ENCODE measurements at regions not wholly inside any gene's neighbourhood (a gene's known extent, or its start where the extent isn't known, plus 50 kb on each side); places are given as distances from the start of the nearest gene placed in this dataset.
A peak's percentile ranks its signal among the peaks of the same experiment; 100 is the strongest.

GRCh38 chr6:169079650-169080049 is 174.0 kb downstream of the THBS2 start:
- no peak for DNase-seq

GRCh38 chr6:169078399-169079145 is 175.1 kb downstream of the THBS2 start:
- DNase-seq: no peak

- DNase-seq: no peak
Measured at GRCh38 chr6:169075915-169076654, 177.6 kb downstream of the THBS2 start.

GRCh38 chr6:169075211-169075914 is 178.3 kb downstream of the THBS2 start:
- DNase-seq: no peak

GRCh38 chr6:169074526-169074925 is 179.1 kb downstream of the THBS2 start:
- DNase-seq: no peak

- no peak for DNase-seq
Measured at GRCh38 chr6:169073311-169073710, 180.3 kb downstream of the THBS2 start.

GRCh38 chr6:169072127-169073042 is 181.3 kb downstream of the THBS2 start:
- DNase-seq: no peak

- DNase-seq: no peak
Measured at GRCh38 chr6:169071394-169071793, 182.3 kb downstream of the THBS2 start.

- DNase-seq: no peak
Measured at GRCh38 chr6:169070506-169071176, 183.0 kb downstream of the THBS2 start.

GRCh38 chr6:169069356-169069755 is 184.3 kb downstream of the THBS2 start:
- DNase-seq: no peak

- DNase-seq: no peak
Measured at GRCh38 chr6:169064194-169064593, 189.5 kb downstream of the THBS2 start.

GRCh38 chr6:169062272-169062671 is 191.4 kb downstream of the THBS2 start:
- no peak for DNase-seq

GRCh38 chr6:169058634-169059033 is 195.0 kb downstream of the THBS2 start:
- DNase-seq: no peak

GRCh38 chr6:169052462-169052861 is 201.2 kb downstream of the THBS2 start:
- no peak for DNase-seq

- DNase-seq: peak; percentile 44 to 77
Measured at GRCh38 chr6:169051371-169051770, 202.3 kb downstream of the THBS2 start.

GRCh38 chr6:169048865-169049205 is 204.8 kb downstream of the THBS2 start:
- DNase-seq: no peak

- DNase-seq: no peak
Measured at GRCh38 chr6:169048185-169048864, 205.3 kb downstream of the THBS2 start.

- DNase-seq: no peak
Measured at GRCh38 chr6:169047345-169047744, 206.3 kb downstream of the THBS2 start.

GRCh38 chr6:169046483-169047192 is 207.0 kb downstream of the THBS2 start:
- DNase-seq: no peak

GRCh38 chr6:169046021-169046420 is 207.6 kb downstream of the THBS2 start:
- DNase-seq: no peak

GRCh38 chr6:169045486-169045885 is 208.2 kb downstream of the THBS2 start:
- no peak for DNase-seq

Data from NCI-H1930 (cell line).